ENCODE measurements at regions not wholly inside any gene's neighbourhood (a gene's known extent, or its start where the extent isn't known, plus 50 kb on each side); places are given as distances from the start of the nearest gene placed in this dataset.

- POLR2A ChIA-PET: no interaction called here
- Histone ChIP-seq H3K27ac (ENCODE audit: extremely low read depth, low read depth, low read length) (no peak overlapping the region), H3K4me3 (ENCODE audit: low read depth, low read length) (no peak overlapping the region), H3K4me1 (ENCODE audit: control insufficient read depth, insufficient read depth, low read length) (no peaks in the 10 kb centered on the region), H3K36me3 (ENCODE audit: control insufficient read depth in 2 of 2, insufficient read depth in 1 of 2, low read length in 2 of 2) (no peaks in the 10 kb centered on the region), H3K9me3 (ENCODE audit: control insufficient read depth, insufficient read depth, low read depth, low read length) (no peaks in the 10 kb centered on the region; the same call in none of the 2 replicates)
- CTCF ChIA-PET: no interaction called here
- no peak for TF ChIP-seq ZNF677 (tag by site-specific recombination; IDR thresholded peaks at IDR 0.05)
- no peak for TF ChIP-seq ZNF530 (tag by site-specific recombination; IDR thresholded peaks at IDR 0.05; ENCODE audit: low read depth)
- TF ChIP-seq ZNF132 (tag by site-specific recombination; IDR thresholded peaks at IDR 0.05; ENCODE audit: borderline replicate concordance): no peak
- TF ChIP-seq ZBTB1 (tag by site-specific recombination; IDR thresholded peaks at IDR 0.05): no peak
- TF ChIP-seq ZNF654 (tag by site-specific recombination; IDR thresholded peaks at IDR 0.05; ENCODE audit: low read depth): no peak
- no peak for TF ChIP-seq HOXC10 (CRISPR knock-in tag; IDR thresholded peaks at IDR 0.05)
- no peak for TF ChIP-seq ZNF280D (tag by site-specific recombination; IDR thresholded peaks at IDR 0.05)
- no peak for TF ChIP-seq ZBTB8A (tag by site-specific recombination; IDR thresholded peaks at IDR 0.05)
- TF ChIP-seq, protein P1, sequence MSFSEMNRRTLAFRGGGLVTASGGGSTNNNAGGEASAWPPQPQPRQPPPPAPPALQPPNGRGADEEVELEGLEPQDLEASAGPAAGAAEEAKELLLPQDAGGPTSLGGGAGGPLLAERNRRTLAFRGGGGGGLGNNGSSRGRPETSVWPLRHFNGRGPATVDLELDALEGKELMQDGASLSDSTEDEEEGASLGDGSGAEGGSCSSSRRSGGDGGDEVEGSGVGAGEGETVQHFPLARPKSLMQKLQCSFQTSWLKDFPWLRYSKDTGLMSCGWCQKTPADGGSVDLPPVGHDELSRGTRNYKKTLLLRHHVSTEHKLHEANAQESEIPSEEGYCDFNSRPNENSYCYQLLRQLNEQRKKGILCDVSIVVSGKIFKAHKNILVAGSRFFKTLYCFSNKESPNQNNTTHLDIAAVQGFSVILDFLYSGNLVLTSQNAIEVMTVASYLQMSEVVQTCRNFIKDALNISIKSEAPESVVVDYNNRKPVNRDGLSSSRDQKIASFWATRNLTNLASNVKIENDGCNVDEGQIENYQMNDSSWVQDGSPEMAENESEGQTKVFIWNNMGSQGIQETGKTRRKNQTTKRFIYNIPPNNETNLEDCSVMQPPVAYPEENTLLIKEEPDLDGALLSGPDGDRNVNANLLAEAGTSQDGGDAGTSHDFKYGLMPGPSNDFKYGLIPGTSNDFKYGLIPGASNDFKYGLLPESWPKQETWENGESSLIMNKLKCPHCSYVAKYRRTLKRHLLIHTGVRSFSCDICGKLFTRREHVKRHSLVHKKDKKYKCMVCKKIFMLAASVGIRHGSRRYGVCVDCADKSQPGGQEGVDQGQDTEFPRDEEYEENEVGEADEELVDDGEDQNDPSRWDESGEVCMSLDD (tag by site-specific recombination; IDR thresholded peaks at IDR 0.05): no peak
- no peak for TF ChIP-seq ZNF19 (tag by site-specific recombination; IDR thresholded peaks at IDR 0.05; ENCODE audit: low read depth)
- TF ChIP-seq, protein P2, sequence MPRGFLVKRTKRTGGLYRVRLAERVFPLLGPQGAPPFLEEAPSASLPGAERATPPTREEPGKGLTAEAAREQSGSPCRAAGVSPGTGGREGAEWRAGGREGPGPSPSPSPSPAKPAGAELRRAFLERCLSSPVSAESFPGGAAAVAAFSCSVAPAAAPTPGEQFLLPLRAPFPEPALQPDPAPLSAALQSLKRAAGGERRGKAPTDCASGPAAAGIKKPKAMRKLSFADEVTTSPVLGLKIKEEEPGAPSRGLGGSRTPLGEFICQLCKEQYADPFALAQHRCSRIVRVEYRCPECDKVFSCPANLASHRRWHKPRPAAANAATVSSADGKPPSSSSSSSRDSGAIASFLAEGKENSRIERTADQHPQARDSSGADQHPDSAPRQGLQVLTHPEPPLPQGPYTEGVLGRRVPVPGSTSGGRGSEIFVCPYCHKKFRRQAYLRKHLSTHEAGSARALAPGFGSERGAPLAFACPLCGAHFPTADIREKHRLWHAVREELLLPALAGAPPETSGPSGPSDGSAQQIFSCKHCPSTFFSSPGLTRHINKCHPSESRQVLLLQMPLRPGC (tag by site-specific recombination; IDR thresholded peaks at IDR 0.05): no peak
- TF ChIP-seq ZNF560 (tag by site-specific recombination; IDR thresholded peaks at IDR 0.05; ENCODE audit: borderline replicate concordance): no peak
- no peak for TF ChIP-seq ZNF280C (tag by site-specific recombination; IDR thresholded peaks at IDR 0.05)
- TF ChIP-seq OVOL3 (tag by site-specific recombination; IDR thresholded peaks at IDR 0.05): no peak
These were observed 137.9 kb downstream of the VSIG4 start for GRCh38 chrX:65902011-65902410.
